T-cell (primary cell): ENCODE measurements at regions not wholly inside any gene's neighbourhood (a gene's known extent, or its start where the extent isn't known, plus 50 kb on each side); places are given as distances from the start of the nearest gene placed in this dataset.
"Not testable (repeated sequence)": the region's sequence is repeated elsewhere in the genome, so short reads cannot be mapped to it uniquely, and the experiment has no call there.

Source experiments
- ATAC-seq, 4 experiments: fragments of 200-7000 bp in 3 of 4; fragments of 150-1000 bp in 1 of 4; cut with Tn5 transposase; replicated peaks in 1 of 4; 1 replicate in 3 of 4; 2 replicates in 1 of 4; pipeline ENCODE4 v1.10.0; 2021; ENCODE audit warnings: moderate library complexity in 3 of 4, mild to moderate bottlenecking in 2 of 4, moderate number of reproducible peaks in 1 of 4
- CTCF ChIA-PET, 2 donors: fragments of 300-600 bp; sonication (Branson Sonifier 250); formaldehyde crosslinking; loops; one replicate each; lab custom pipeline; 2022; ENCODE audit warnings: antibody characterized with exemption in 2 of 2; lab: Charles Lee
- POLR2A ChIA-PET, 2 donors: fragments of 300-600 bp; sonication (Branson Sonifier 250); formaldehyde crosslinking; loops; one replicate each; lab custom pipeline; 2022; ENCODE audit warnings: antibody characterized with exemption in 2 of 2; lab: Charles Lee
- DNase-seq, 35 experiments: peaks; one replicate each; pipeline versions ENCODE4 v3.0.0 to v3.0.0-alpha.2; 2013 to 2023
- H3K27ac ChIP-seq: one replicate; pipeline ENCODE4 v1.5.1; 2013; ENCODE audit warnings: low read length
- H3K27me3 ChIP-seq, 2 experiments: replicated peaks in 1 of 2; 1 replicate in 1 of 2; 2 replicates in 1 of 2; pipeline versions ENCODE4 v1.6.1 to v1.7.0; 2013; ENCODE audit warnings: low read length in 1 of 2, mixed read lengths in 1 of 2; ENCODE audit not compliant: control insufficient read depth in 2 of 2, insufficient read depth in 2 of 2; ENCODE audit errors: extremely low read depth in 1 of 2
- H3K36me3 ChIP-seq, 2 donors: 1 replicate in 1 of 2; 2 replicates in 1 of 2; pipeline versions ENCODE4 v1.6.1 to v1.7.0; 2013; ENCODE audit warnings: low read length in 1 of 2; ENCODE audit not compliant: control insufficient read depth in 2 of 2, insufficient read depth in 1 of 2; ENCODE audit errors: extremely low read depth in 1 of 2
- H3K4me1 ChIP-seq, 2 experiments: 1 replicate in 1 of 2; 2 replicates in 1 of 2; pipeline versions ENCODE4 v1.6.1 to v1.7.0; 2013; ENCODE audit warnings: low read length in 2 of 2, mixed read lengths in 1 of 2; ENCODE audit not compliant: insufficient read depth in 2 of 2, control insufficient read depth in 1 of 2; ENCODE audit errors: extremely low read depth in 1 of 2
- H3K4me3 ChIP-seq, 2 donors: 1 replicate in 1 of 2; 2 replicates in 1 of 2; pipeline versions ENCODE4 v1.5.1 to v1.7.0; 2013; ENCODE audit warnings: mild to moderate bottlenecking in 2 of 2, low read length in 1 of 2, moderate library complexity in 1 of 2; ENCODE audit not compliant: control insufficient read depth in 1 of 2; ENCODE audit errors: extremely low read depth in 1 of 2
- H3K9me3 ChIP-seq: 2 replicates; pipeline ENCODE4 v1.7.0; 2013
- H3K27ac Mint-ChIP-seq, 2 donors: one replicate each; pipeline ENCODE4 v1.8.0; 2020 to 2021; ENCODE audit warnings: mild to moderate bottlenecking in 2 of 2, mixed read lengths in 2 of 2
- H3K27me3 Mint-ChIP-seq, 2 donors: one replicate each; pipeline ENCODE4 v1.8.0; 2021 to 2022; ENCODE audit warnings: mixed read lengths in 2 of 2
- H3K36me3 Mint-ChIP-seq: one replicate; pipeline ENCODE4 v1.8.0; 2021; ENCODE audit warnings: mixed read lengths
- H3K4me1 Mint-ChIP-seq, 3 donors: one replicate each; pipeline ENCODE4 v1.8.0; 2020 to 2022; ENCODE audit warnings: mixed read lengths in 3 of 3, mild to moderate bottlenecking in 1 of 3
- H3K4me3 Mint-ChIP-seq, 3 donors: one replicate each; pipeline ENCODE4 v1.8.0; 2020 to 2022; ENCODE audit warnings: mild to moderate bottlenecking in 3 of 3, mixed read lengths in 3 of 3, moderate library complexity in 3 of 3
- H3K9me3 Mint-ChIP-seq, 3 donors: one replicate each; pipeline ENCODE4 v1.8.0; 2020 to 2022; ENCODE audit warnings: mixed read lengths in 3 of 3
- WGBS: methylation state at CpG from one replicate; pipeline ENCODE4 v1.1.5; 2013; ENCODE audit warnings: missing lambda C conversion rate; ENCODE audit not compliant: insufficient coverage; 5-methylcytosine and 5-hydroxymethylcytosine counted together

DNA sequence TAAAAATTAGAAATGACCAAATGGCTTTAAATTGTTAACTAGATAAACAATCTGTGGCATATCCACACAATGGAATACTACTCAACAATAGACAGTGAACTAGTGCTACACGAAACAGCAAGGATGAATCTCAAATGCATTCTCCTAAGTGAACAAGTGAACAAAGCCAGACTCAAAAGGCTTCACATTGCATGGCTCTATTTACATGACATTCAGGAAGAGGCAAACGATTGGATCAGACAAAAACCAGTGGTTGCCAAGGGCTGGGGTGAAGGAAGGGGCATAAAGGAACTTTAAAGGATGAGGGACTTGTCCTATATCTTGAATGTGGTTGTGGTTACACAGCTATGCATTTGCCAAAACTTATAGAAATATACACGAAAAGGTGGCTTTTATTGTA is 184.3 kb downstream of the RPIA start:
- ATAC-seq, result no peak
- CTCF ChIA-PET, result interaction anchor here in 1 of 2 donors (1.2 kb wide), 1 partner anchor 121 kb away, joined by 4 read pairs; no protein-coding TSS in a partner anchor
- H3K27me3 Mint-ChIP-seq, result peaks cover 0 to 27% of the 10 kb centered on the region in 2 donors

DNA sequence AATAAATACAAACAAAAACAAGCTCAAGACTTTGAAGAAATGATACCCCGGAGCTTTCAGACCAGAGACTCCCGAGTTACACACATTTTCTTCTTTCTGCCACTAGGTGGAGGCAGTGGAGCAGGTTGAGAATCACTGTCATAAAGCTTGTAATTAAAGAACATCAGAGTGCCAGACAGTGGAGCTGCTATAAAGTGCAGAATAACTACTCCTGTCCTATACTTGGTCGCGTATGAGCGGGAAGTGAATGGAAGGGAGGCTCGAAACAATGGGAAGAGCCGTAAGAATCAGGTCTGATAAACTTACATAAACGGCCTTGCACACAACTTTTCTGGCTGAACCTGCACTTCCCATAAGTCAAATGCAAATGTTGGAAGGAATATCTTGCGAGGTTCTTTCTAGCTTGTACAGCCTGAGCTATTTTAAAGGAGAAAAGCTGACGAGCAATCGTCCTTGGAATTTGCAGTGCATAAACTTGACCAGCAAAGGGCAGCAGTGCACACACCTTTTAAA is 189.0 kb downstream of the RPIA start:
- no peaks in the 10 kb centered on the region for H3K36me3 Mint-ChIP-seq
- CTCF ChIA-PET, result interaction anchor here (0.6 to 2.2 kb wide), 19 partner anchors 9 to 522 kb away, joined by 3 to 13 read pairs (median 3); no protein-coding TSS in a partner anchor
- POLR2A ChIA-PET, result no interaction called here
- peak in 16 of 35 experiments; percentile 2 to 67 (median 16) for DNase-seq
- H3K27me3 ChIP-seq, result peaks cover 0 to 3% of the 10 kb centered on the region in 2 experiments
- 29% methylated on average over 1 of the region's 11 CpGs for WGBS
- ATAC-seq, result peak in 3 of 4 experiments; percentile 60 to 69 (median 66)
- H3K4me3 ChIP-seq, result no peak overlapping the region
- H3K27ac Mint-ChIP-seq, result no peak overlapping the region
- H3K4me3 Mint-ChIP-seq, result no peak overlapping the region
- H3K36me3 ChIP-seq, result no peaks in the 10 kb centered on the region
- H3K9me3 ChIP-seq, result no peaks in the 10 kb centered on the region
- H3K27me3 Mint-ChIP-seq, result peaks cover 5 to 8% of the 10 kb centered on the region in 2 donors
- no peaks in the 10 kb centered on the region for H3K4me1 Mint-ChIP-seq
- H3K4me1 ChIP-seq, result no peaks in the 10 kb centered on the region
- no peak overlapping the region for H3K27ac ChIP-seq
- H3K9me3 Mint-ChIP-seq, result no peaks in the 10 kb centered on the region

More for the DNA sequence above, 184.3 kb downstream of the RPIA start:
- H3K9me3 ChIP-seq, result no peaks in the 10 kb centered on the region
- no peaks in the 10 kb centered on the region for H3K36me3 Mint-ChIP-seq
- no peak overlapping the region for H3K27ac ChIP-seq
- H3K4me1 ChIP-seq, result no peaks in the 10 kb centered on the region
- H3K9me3 Mint-ChIP-seq, result no peaks in the 10 kb centered on the region
- H3K4me3 Mint-ChIP-seq, result no peak overlapping the region
- POLR2A ChIA-PET, result no interaction called here
- H3K4me1 Mint-ChIP-seq, result no peaks in the 10 kb centered on the region
- no peaks in the 10 kb centered on the region for H3K36me3 ChIP-seq
- no peak for DNase-seq
- H3K4me3 ChIP-seq, result no peak overlapping the region
- WGBS, result no CpG with 5 or more reads among the region's 3 CpGs
- H3K27me3 ChIP-seq, result peaks cover 0 to 5% of the 10 kb centered on the region in 2 experiments
- H3K27ac Mint-ChIP-seq, result no peak overlapping the region

DNA sequence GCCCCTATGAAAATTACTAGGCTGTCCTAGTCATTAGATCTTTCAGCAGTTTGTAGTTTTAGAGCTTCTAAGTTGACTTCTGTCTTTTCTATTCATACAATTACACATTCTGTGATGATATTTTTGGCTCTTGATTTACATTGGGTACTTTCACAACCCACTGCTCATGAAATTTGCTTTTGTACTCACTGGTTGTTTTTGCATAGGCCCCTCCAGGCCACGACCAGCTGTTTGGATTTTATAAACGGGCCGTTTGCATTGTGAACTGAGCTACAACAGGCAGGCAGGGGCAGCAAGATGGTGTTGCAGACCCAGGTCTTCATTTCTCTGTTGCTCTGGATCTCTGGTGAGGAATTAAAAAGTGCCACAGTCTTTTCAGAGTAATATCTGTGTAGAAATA is 193.8 kb downstream of the RPIA start:
- H3K36me3 ChIP-seq, result no peaks in the 10 kb centered on the region
- ChIA-PET CTCF (interaction anchor here (0.7 to 1.3 kb wide), 2 partner anchors 12 kb away, joined by 3 to 4 read pairs; no protein-coding TSS in a partner anchor), POLR2A (no interaction called here)
- DNase-seq (no peak), ATAC-seq (no peak)
- WGBS, result 29% methylated on average over 3 of the region's 3 CpGs
- H3K4me3 ChIP-seq, result no peak overlapping the region
- Mint-ChIP-seq H3K27me3 (peaks cover 5 to 9% of the 10 kb centered on the region in 2 donors), H3K36me3 (no peaks in the 10 kb centered on the region), H3K4me3 (no peak overlapping the region), H3K9me3 (no peaks in the 10 kb centered on the region), H3K4me1 (no peaks in the 10 kb centered on the region), H3K27ac (no peak overlapping the region)
- no peak overlapping the region for H3K27ac ChIP-seq
- peaks cover 0 to 4% of the 10 kb centered on the region in 2 experiments for H3K27me3 ChIP-seq
- no peaks in the 10 kb centered on the region for H3K4me1 ChIP-seq
- no peaks in the 10 kb centered on the region for H3K9me3 ChIP-seq

DNA sequence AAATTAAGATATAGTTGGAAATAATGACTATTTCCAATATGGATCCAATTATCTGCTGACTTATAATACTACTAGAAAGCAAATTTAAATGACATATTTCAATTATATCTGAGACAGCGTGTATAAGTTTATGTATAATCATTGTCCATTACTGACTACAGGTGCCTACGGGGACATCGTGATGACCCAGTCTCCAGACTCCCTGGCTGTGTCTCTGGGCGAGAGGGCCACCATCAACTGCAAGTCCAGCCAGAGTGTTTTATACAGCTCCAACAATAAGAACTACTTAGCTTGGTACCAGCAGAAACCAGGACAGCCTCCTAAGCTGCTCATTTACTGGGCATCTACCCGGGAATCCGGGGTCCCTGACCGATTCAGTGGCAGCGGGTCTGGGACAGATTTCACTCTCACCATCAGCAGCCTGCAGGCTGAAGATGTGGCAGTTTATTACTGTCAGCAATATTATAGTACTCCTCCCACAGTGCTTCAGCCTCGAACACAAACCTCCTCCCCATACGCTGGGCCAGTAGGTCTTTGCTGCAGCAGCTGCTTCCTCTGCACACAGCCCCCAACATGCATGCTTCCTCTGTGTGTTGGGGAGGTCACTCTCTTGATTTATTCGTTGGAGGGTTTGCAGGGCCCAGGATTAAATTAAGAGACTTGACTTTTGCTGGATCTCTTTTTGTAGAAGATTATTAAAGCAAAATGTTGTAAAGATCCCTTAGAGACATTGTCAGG is 194.4 kb downstream of the RPIA start:
- Histone ChIP-seq H3K9me3 (no peaks in the 10 kb centered on the region), H3K4me3 (no peak overlapping the region), H3K4me1 (no peaks in the 10 kb centered on the region), H3K27ac (no peak overlapping the region), H3K27me3 (peaks cover 0 to 4% of the 10 kb centered on the region in 2 experiments), H3K36me3 (no peaks in the 10 kb centered on the region)
- H3K9me3 Mint-ChIP-seq, result no peaks in the 10 kb centered on the region
- ChIA-PET CTCF (interaction anchor here in 1 of 2 donors (0.7 kb wide), 1 partner anchor 12 kb away, joined by 3 read pairs; no protein-coding TSS in a partner anchor), POLR2A (no interaction called here)
- H3K4me1 Mint-ChIP-seq, result no peaks in the 10 kb centered on the region
- WGBS, result 51% methylated on average over 4 of the region's 11 CpGs
- peaks cover 5 to 9% of the 10 kb centered on the region in 2 donors for H3K27me3 Mint-ChIP-seq
- no peak overlapping the region for H3K27ac Mint-ChIP-seq
- no peaks in the 10 kb centered on the region for H3K36me3 Mint-ChIP-seq
- H3K4me3 Mint-ChIP-seq, result no peak overlapping the region
- no peak for DNase-seq
- ATAC-seq, result no peak

DNA sequence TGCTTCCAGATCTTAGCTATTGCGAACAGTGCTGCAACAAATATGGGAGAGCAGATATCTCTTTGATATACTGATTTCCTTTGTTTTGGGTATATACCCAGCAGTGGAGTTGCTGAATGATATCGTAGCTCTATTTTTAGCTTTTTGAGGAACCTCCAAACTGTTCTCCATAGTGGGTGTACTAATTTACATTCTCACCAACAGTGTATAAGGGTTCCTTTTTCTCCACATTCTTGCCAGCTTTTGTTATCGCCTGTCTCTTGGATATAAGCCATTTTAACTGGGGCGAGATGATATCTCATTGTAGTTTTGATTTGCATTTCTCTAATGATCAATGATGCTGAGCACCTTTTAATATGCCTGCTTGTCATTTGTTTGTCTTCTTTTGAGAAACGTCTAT is 196.0 kb downstream of the RPIA start:
- H3K27ac ChIP-seq, POLR2A ChIA-PET, H3K27me3 ChIP-seq, ATAC-seq, H3K9me3 Mint-ChIP-seq, H3K27ac Mint-ChIP-seq, H3K9me3 ChIP-seq, H3K36me3 Mint-ChIP-seq, H3K4me1 Mint-ChIP-seq, CTCF ChIA-PET, H3K4me3 ChIP-seq, H3K27me3 Mint-ChIP-seq, H3K4me1 ChIP-seq, H3K4me3 Mint-ChIP-seq, DNase-seq, H3K36me3 ChIP-seq: not testable (repeated sequence)
- no CpG with 5 or more reads among the region's 5 CpGs for WGBS

DNA sequence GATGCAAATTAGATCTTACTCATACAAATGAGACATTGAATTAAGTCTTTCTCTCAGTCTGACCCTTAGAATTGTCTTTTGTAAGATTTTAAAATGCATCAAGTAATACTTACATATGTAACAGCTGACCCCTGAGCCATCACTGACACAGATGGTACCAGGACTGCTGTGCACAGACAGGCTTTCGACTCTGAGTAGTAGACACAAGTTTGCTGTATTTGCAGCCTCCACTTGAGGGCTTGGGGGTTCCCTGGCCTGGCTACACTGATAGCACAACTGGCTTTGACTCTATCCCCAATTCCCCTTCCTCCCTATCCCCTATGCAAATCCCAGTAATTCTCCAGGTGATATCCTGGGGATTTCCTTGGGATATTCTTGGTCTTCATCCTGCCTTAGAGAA is 200.7 kb downstream of the RPIA start:
- no peak for ATAC-seq
- no peak for DNase-seq
- Histone ChIP-seq H3K4me3 (no peak overlapping the region), H3K36me3 (no peaks in the 10 kb centered on the region), H3K4me1 (no peaks in the 10 kb centered on the region), H3K27ac (no peak overlapping the region), H3K9me3 (no peaks in the 10 kb centered on the region), H3K27me3 (no peaks in the 10 kb centered on the region)
- WGBS, result 89% methylated on average over 1 of the region's 1 CpG
- peaks cover 2 to 8% of the 10 kb centered on the region in 2 donors for H3K27me3 Mint-ChIP-seq
- no peaks in the 10 kb centered on the region for H3K4me1 Mint-ChIP-seq
- H3K9me3 Mint-ChIP-seq, result no peaks in the 10 kb centered on the region
- H3K4me3 Mint-ChIP-seq, result no peak overlapping the region
- CTCF ChIA-PET, result interaction anchor here (1.0 to 2.3 kb wide), 3 partner anchors 12 to 16 kb away, joined by 3 to 13 read pairs (median 4); no protein-coding TSS in a partner anchor
- POLR2A ChIA-PET, result interaction anchor here in 1 of 2 donors (0.6 kb wide), 1 partner anchor 313 kb away, joined by 5 read pairs; no protein-coding TSS in a partner anchor
- H3K27ac Mint-ChIP-seq, result no peak overlapping the region
- H3K36me3 Mint-ChIP-seq, result no peaks in the 10 kb centered on the region
